GM19035 (cell line): ENCODE measurements at regions not wholly inside any gene's neighbourhood (a gene's known extent, or its start where the extent isn't known, plus 50 kb on each side); places are given as distances from the start of the nearest gene placed in this dataset.
"Not testable (repeated sequence)": the region's sequence is repeated elsewhere in the genome, so short reads cannot be mapped to it uniquely, and the experiment has no call there.

ENCODE experiments used
- ATAC-seq: cut with Tn5 transposase; IDR thresholded peaks from one replicate; pipeline ENCODE4 v1.9.1; 2021; ENCODE audit not compliant: unreplicated experiment

GRCh38 chr12:75710361-75711069 is 199.1 kb upstream of the KRR1 start:
- ATAC-seq: no peak

GRCh38 chr12:75709503-75709902 is 198.1 kb upstream of the KRR1 start:
- ATAC-seq: no peak

GRCh38 chr12:75708802-75709201 is 197.4 kb upstream of the KRR1 start:
- no peak for ATAC-seq

DNA sequence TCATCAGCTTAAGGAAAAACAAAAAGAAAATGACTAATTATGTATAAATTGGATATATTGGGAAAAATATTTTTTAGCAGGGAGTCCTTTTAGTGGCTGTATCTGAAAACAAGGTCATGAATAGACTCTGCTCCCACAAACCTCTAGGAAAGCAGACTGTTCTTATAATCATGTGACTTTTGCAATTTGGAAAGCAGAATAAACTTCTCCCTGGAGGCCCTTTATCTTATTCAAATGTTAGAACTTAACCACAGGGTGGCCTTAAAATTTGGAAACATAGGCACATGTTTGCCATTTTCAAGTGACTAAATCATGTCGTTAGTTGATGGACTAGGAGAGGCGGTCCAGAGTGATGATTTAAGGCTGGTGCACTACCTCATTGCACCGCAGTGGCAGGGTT is 196.6 kb upstream of the KRR1 start:
- ATAC-seq: no peak

GRCh38 chr12:75706786-75707605 is 195.6 kb upstream of the KRR1 start:
- no peak for ATAC-seq

DNA sequence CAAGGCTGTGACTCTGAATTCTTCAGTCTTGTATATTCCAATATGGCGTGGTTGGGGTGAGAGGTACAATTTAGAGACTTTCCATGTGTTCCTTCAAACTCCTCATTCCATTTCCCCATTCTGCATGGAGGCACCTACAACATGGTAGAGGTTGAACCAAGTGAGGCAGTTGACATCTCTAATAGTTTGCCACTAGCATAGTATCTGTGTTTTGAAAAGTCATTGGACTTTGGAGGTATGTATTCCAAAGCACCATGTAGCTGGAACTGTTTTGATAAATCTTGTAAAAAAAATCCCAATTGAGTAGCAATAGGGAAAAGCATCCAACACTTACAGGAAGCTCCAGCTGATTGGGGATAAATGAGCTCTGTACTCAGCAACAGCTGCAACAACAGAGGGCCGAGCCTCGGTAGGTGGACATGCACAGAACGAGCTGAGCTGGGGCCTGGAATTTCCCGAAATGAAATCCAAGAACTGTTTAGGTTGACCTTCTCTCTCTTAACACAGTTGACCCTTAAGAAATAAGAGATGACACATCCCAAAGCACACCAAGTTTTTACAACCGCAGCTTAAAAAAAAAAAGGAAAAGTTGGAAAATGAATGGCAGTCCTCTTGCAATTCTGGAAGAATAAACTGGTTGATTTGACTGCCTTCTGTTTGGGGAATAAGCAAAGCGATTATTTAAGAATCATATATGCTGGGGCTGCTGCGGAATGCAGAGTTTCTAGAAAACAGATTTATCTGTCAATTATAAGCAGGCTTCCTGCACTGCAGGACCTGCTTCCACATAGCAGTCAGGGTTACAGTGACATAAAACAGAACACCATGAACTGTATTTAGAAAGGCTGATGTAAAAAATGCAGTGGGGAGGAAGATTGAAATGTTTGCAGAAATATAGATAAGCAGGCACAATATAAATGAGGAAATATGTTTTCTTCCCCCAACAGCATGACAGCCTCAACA is 194.6 kb upstream of the KRR1 start:
- ATAC-seq: no peak

- ATAC-seq: no peak
Measured at GRCh38 chr12:75704664-75705063, 193.3 kb upstream of the KRR1 start.

DNA sequence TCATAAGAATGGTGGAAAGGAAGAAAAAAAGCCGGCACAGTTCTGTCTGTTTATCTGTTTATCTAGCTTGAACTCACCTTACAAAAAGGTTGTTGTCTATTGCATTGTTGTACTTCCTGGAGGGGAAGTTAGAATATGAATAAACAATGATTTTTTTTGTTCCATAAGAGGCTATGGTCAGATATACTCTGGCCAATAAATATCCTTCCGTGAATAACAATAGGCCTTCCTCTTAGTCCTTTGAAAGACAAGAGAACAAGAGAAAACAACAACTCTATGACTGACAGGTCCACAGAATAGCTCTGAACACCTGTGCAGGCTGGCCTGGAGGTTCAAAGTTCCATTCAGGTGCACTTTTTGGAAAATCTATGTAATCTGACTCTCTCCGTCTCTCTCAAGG is 192.8 kb upstream of the KRR1 start:
- no peak for ATAC-seq

DNA sequence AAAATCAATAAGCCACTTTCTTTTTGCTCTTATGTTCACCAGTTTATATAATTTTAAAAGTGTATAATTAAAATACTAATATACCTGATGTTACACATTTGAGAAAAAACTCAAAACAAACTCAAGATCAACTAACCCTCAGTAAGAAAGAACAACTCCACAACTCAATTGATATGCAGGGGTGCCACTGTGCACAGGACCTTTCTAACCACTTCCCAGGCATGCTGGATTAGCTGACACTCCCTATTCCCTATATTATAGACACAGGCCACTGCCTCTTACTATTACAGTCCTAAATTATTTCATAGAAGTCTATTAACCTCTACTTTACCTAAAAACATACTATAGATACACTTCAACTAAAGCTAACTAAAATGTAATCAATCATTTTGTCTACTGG is 191.7 kb upstream of the KRR1 start:
- ATAC-seq: no peak

DNA sequence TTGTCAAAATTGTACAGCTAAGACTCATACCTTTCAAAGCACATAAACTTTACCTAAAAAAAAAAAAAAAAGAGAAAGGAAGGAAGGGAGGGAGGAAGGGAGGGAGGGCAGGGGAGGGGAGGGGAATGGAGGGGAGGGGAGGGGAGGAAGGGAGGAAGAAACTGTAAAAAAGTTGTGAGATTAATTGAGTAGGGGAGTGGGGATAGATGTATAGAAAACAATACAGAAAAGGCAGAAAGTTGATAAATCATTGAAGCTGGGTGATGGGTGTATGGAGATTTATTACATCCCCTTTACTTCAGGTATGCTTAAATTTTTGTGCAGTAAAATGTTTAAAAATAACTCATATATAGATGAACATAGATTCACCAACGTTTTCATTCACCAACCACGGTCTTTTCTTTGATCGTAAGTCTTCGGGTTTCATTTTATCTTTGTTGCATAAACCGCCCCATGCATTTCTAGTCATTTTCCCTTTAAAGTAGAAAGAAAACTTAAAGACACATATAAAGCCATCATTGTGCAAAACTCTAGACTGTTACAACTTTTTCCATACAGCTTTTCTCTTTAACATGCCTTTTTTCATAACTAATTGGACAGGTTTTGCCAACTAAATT is 191.2 kb upstream of the KRR1 start:
- no peak for ATAC-seq

DNA sequence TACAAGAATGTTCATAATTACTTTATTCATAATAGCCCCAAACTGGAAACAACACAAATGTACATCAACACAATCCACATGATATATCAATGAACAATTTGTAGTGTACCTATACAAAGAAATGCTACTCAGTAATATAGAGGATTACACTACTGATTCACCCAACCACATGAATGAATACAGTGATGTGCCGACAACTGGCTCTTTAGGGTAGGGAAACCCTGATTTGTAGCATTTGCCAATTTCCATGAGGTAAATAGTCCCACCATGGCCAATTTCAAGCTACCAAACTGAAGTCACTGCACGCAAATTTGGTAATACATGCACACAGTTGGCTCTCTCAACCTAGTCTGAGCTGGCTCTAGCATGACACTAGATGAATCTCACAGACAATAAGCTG is 190.4 kb upstream of the KRR1 start:
- ATAC-seq: no peak

DNA sequence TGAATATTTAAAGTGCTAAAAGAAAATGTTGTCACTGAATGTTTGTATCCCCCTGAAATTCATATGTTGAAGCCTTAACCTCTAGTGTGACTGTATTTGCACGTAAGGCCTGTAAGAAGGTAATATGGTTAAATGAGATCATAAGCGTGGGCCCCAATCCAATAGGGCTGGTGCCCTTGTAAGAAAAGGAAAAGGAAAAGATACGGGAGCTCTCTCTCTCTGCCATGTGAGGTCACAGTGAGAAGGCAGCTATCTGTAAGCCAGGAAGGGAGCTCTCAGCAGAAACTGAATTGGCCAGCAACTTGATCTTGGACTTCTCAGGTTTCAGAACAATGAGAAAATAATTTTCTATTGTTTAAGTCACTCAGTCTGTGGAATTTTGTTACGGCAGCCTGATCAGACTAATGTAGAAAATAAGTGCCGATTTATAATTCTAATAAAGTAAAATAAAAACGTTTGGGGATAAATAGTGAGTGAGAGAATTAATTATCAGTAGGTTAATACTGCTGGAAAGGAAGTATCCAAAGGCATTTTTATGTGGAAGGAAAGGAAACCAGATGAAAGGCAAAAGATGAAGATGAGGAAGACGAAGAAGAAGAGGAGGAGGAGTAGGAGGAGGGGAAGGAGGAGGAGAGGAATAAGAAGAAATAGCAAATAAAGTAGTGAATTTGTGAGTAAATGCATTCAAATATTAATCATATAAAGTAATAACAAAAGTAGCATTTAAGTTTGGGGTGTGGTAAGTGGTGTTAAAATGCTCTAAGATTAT is 188.5 kb upstream of the KRR1 start:
- no peak for ATAC-seq

DNA sequence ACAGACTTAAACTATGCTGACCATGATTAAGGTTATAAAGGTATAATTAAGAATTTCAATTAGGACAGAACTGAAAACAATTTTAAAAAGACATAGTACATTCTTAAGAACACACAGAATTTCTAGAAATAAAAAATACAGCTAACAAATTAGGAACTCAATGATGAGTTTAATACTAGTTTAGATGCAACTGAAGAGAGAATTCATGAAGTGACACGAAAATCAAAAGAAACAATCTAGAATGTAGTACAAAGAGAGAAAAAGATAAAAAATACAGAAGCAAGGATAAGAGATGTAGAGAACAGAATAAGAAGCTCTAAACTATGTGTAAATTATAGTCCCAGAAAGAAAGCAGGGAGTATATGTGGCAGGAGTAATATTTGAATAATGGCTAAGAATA is 187.8 kb upstream of the KRR1 start:
- no peak for ATAC-seq

DNA sequence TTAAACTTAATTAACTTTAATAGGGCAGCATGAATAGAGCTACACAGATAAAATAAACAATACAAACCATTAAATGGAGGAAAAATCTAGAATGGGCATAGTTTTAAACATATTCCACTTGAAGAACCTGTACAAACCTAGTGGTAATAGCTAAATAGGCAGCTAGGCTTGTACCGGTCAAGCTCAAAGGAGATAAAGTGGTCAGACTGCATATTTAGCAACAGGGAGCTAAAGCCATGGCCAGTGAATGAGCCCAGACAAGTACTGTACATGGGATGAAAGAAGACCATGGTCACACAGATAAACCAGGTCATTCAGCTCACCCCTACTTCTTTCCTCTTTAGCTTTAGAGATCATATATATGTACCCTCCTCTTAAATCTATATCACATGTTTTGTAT is 186.6 kb upstream of the KRR1 start:
- ATAC-seq: no peak

DNA sequence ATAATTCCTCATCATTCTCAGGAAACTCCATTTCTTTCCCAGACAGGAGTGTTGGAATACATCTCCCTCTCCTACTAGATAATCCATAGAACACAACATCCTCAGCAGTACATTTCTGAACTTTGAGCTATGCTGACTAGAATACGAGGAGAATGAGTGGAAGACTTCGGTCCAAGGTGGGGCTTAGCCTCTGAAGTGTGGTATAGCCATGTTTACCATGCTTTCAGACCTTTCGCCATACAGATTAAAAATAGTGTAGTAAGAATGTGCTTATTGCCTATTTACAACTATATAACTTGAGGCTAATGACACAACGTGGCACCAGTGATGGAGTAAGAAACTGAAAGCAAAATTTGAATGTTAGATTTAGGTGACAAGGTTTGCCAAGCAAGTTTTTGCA is 184.5 kb upstream of the KRR1 start:
- no peak for ATAC-seq

- no peak for ATAC-seq
Measured at GRCh38 chr12:75694534-75695268, 183.3 kb upstream of the KRR1 start.

GRCh38 chr12:75692876-75693275 is 181.5 kb upstream of the KRR1 start:
- no peak for ATAC-seq

GRCh38 chr12:75690296-75690955 is 179.0 kb upstream of the KRR1 start:
- ATAC-seq: no peak

DNA sequence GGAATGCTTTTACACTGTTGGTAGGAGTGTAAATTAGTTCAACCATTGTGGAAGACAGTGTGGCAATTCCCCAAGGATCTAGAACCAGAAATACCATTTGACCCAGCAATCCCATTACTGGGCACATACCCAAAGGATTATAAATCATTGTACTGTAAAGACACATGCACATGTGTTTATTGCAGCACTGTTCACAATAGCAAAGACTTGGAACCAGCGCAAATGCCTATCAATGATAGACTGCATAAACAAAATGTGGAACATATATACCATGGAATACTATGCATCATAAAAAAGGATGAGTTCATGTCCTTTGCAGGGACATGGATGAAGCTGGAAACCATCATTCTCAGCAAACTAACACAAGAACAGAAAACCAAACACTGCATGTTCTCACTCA is 174.8 kb upstream of the KRR1 start:
- not testable (repeated sequence) for ATAC-seq
